ENCODE measurements at regions not wholly inside any gene's neighbourhood (a gene's known extent, or its start where the extent isn't known, plus 50 kb on each side); places are given as distances from the start of the nearest gene placed in this dataset.

GRCh38 chr1:191866155-191866554, 292.1 kb upstream of the RGS18 start:
- Histone ChIP-seq H3K23ac (ENCODE audit: low read length in 2 of 2) (no peak overlapping the region), H3K27me3 (ENCODE audit: control insufficient read depth in 1 of 2, insufficient read depth in 1 of 2, low read length in 2 of 2) (no peaks in the 10 kb centered on the region), H2BK15ac (ENCODE audit: low read depth, poor library complexity, severe bottlenecking) (no peak overlapping the region), H3K18ac (ENCODE audit: low read depth in 1 of 2, low read length in 2 of 2) (no peak overlapping the region), H2BK5ac (ENCODE audit: low read depth, low read length, poor library complexity, severe bottlenecking) (no peak overlapping the region), H3K4me2 (ENCODE audit: low read length, poor library complexity, severe bottlenecking) (no peak overlapping the region), H3K4ac (ENCODE audit: low read depth in 1 of 2, low read length in 2 of 2) (no peak overlapping the region), H3K9me3 (ENCODE audit: control insufficient read depth, low read length) (peaks cover 6% of the 10 kb centered on the region), H3K79me1 (replicated peaks; ENCODE audit: low read length, poor library complexity, severe bottlenecking) (no peaks in the 10 kb centered on the region), H3K4me3 (ENCODE audit: insufficient read depth in 1 of 2, low read depth in 1 of 2, low read length in 2 of 2) (no peak overlapping the region), H2AK5ac (ENCODE audit: low read length, severe bottlenecking) (no peak overlapping the region), H3K36me3 (ENCODE audit: control insufficient read depth in 1 of 2, insufficient read depth in 2 of 2, low read depth in 1 of 2, low read length in 2 of 2) (no peaks in the 10 kb centered on the region), H4K91ac (ENCODE audit: low read length) (no peak overlapping the region), H2AFZ (ENCODE audit: low read depth, low read length) (no peak overlapping the region), H3K14ac (ENCODE audit: low read length in 2 of 2) (no peak overlapping the region), H3K4me1 (ENCODE audit: control insufficient read depth, insufficient read depth, low read depth, low read length) (no peaks in the 10 kb centered on the region), H2BK120ac (ENCODE audit: low read depth, low read length) (no peak overlapping the region), H3K27ac (ENCODE audit: low read length, poor library complexity, severe bottlenecking) (no peak overlapping the region), H3K9ac (ENCODE audit: low read length) (no peak overlapping the region), H2BK12ac (ENCODE audit: low read length in 2 of 2) (no peak overlapping the region), H4K8ac (ENCODE audit: low read length) (no peak overlapping the region)
- DNase-seq, result no peak
- no CpG with 5 or more reads among the region's 2 CpGs for WGBS

- Histone ChIP-seq H3K36me3 (ENCODE audit: control insufficient read depth in 1 of 2, insufficient read depth in 2 of 2, low read depth in 1 of 2, low read length in 2 of 2) (no peaks in the 10 kb centered on the region), H3K27me3 (ENCODE audit: control insufficient read depth in 1 of 2, insufficient read depth in 1 of 2, low read length in 2 of 2) (no peaks in the 10 kb centered on the region), H2AFZ (ENCODE audit: low read depth, low read length) (no peak overlapping the region), H3K23ac (ENCODE audit: low read length in 2 of 2) (no peak overlapping the region), H2AK5ac (ENCODE audit: low read length, severe bottlenecking) (no peak overlapping the region), H2BK5ac (ENCODE audit: low read depth, low read length, poor library complexity, severe bottlenecking) (no peak overlapping the region), H2BK15ac (ENCODE audit: low read depth, poor library complexity, severe bottlenecking) (no peak overlapping the region), H3K4me2 (ENCODE audit: low read length, poor library complexity, severe bottlenecking) (no peak overlapping the region), H3K14ac (ENCODE audit: low read length in 2 of 2) (no peak overlapping the region), H3K9ac (ENCODE audit: low read length) (no peak overlapping the region), H3K4me3 (ENCODE audit: insufficient read depth in 1 of 2, low read depth in 1 of 2, low read length in 2 of 2) (no peak overlapping the region), H3K9me3 (ENCODE audit: control insufficient read depth, low read length) (no peaks in the 10 kb centered on the region), H3K79me1 (replicated peaks; ENCODE audit: low read length, poor library complexity, severe bottlenecking) (no peaks in the 10 kb centered on the region), H3K27ac (ENCODE audit: low read length, poor library complexity, severe bottlenecking) (no peak overlapping the region), H3K4ac (ENCODE audit: low read depth in 1 of 2, low read length in 2 of 2) (no peak overlapping the region), H4K91ac (ENCODE audit: low read length) (no peak overlapping the region), H4K8ac (ENCODE audit: low read length) (no peak overlapping the region), H2BK12ac (ENCODE audit: low read length in 2 of 2) (no peak overlapping the region), H3K4me1 (ENCODE audit: control insufficient read depth, insufficient read depth, low read depth, low read length) (no peaks in the 10 kb centered on the region), H3K18ac (ENCODE audit: low read depth in 1 of 2, low read length in 2 of 2) (no peak overlapping the region), H2BK120ac (ENCODE audit: low read depth, low read length) (no peak overlapping the region)
- DNase-seq, result no peak
- 56% methylated on average over 2 of the region's 3 CpGs for WGBS
Measured at GRCh38 chr1:191869790-191870312, 288.4 kb upstream of the RGS18 start.

GRCh38 chr1:191870490-191870889, 287.8 kb upstream of the RGS18 start:
- no peak overlapping the region for H4K91ac ChIP-seq (ENCODE audit: low read length)
- no peak for DNase-seq
- no peak overlapping the region for H2BK15ac ChIP-seq (ENCODE audit: low read depth, poor library complexity, severe bottlenecking)
- no peaks in the 10 kb centered on the region for H3K27me3 ChIP-seq (ENCODE audit: control insufficient read depth in 1 of 2, insufficient read depth in 1 of 2, low read length in 2 of 2)
- H3K4ac ChIP-seq (ENCODE audit: low read depth in 1 of 2, low read length in 2 of 2), result no peak overlapping the region
- H3K27ac ChIP-seq (ENCODE audit: low read length, poor library complexity, severe bottlenecking), result no peak overlapping the region
- H2BK5ac ChIP-seq (ENCODE audit: low read depth, low read length, poor library complexity, severe bottlenecking), result no peak overlapping the region
- H3K4me2 ChIP-seq (ENCODE audit: low read length, poor library complexity, severe bottlenecking), result no peak overlapping the region
- H4K8ac ChIP-seq (ENCODE audit: low read length), result no peak overlapping the region
- no peak overlapping the region for H3K14ac ChIP-seq (ENCODE audit: low read length in 2 of 2)
- H3K79me1 ChIP-seq (replicated peaks; ENCODE audit: low read length, poor library complexity, severe bottlenecking), result no peaks in the 10 kb centered on the region
- H3K9me3 ChIP-seq (ENCODE audit: control insufficient read depth, low read length), result no peaks in the 10 kb centered on the region
- no peak overlapping the region for H3K18ac ChIP-seq (ENCODE audit: low read depth in 1 of 2, low read length in 2 of 2)
- no peak overlapping the region for H2AFZ ChIP-seq (ENCODE audit: low read depth, low read length)
- no peak overlapping the region for H2BK120ac ChIP-seq (ENCODE audit: low read depth, low read length)
- H3K4me1 ChIP-seq (ENCODE audit: control insufficient read depth, insufficient read depth, low read depth, low read length), result no peaks in the 10 kb centered on the region
- no peak overlapping the region for H2BK12ac ChIP-seq (ENCODE audit: low read length in 2 of 2)
- no peak overlapping the region for H3K4me3 ChIP-seq (ENCODE audit: insufficient read depth in 1 of 2, low read depth in 1 of 2, low read length in 2 of 2)
- no peak overlapping the region for H2AK5ac ChIP-seq (ENCODE audit: low read length, severe bottlenecking)
- no peak overlapping the region for H3K9ac ChIP-seq (ENCODE audit: low read length)
- no peak overlapping the region for H3K23ac ChIP-seq (ENCODE audit: low read length in 2 of 2)
- no peaks in the 10 kb centered on the region for H3K36me3 ChIP-seq (ENCODE audit: control insufficient read depth in 1 of 2, insufficient read depth in 2 of 2, low read depth in 1 of 2, low read length in 2 of 2)
- 94% methylated on average over 3 of the region's 3 CpGs for WGBS

GRCh38 chr1:191875994-191876393, 282.3 kb upstream of the RGS18 start:
- DNase-seq, result no peak
- H2BK15ac ChIP-seq (ENCODE audit: low read depth, poor library complexity, severe bottlenecking), result no peak overlapping the region
- H2AFZ ChIP-seq (ENCODE audit: low read depth, low read length), result no peak overlapping the region
- no peak overlapping the region for H4K8ac ChIP-seq (ENCODE audit: low read length)
- H3K4me3 ChIP-seq (ENCODE audit: insufficient read depth in 1 of 2, low read depth in 1 of 2, low read length in 2 of 2), result no peak overlapping the region
- H3K18ac ChIP-seq (ENCODE audit: low read depth in 1 of 2, low read length in 2 of 2), result no peak overlapping the region
- no peaks in the 10 kb centered on the region for H3K27me3 ChIP-seq (ENCODE audit: control insufficient read depth in 1 of 2, insufficient read depth in 1 of 2, low read length in 2 of 2)
- H2BK120ac ChIP-seq (ENCODE audit: low read depth, low read length), result no peak overlapping the region
- no peak overlapping the region for H3K4me2 ChIP-seq (ENCODE audit: low read length, poor library complexity, severe bottlenecking)
- no peak overlapping the region for H4K91ac ChIP-seq (ENCODE audit: low read length)
- no peak overlapping the region for H2BK12ac ChIP-seq (ENCODE audit: low read length in 2 of 2)
- no peak overlapping the region for H2AK5ac ChIP-seq (ENCODE audit: low read length, severe bottlenecking)
- H3K4ac ChIP-seq (ENCODE audit: low read depth in 1 of 2, low read length in 2 of 2), result no peak overlapping the region
- H3K4me1 ChIP-seq (ENCODE audit: control insufficient read depth, insufficient read depth, low read depth, low read length), result no peaks in the 10 kb centered on the region
- H3K79me1 ChIP-seq (replicated peaks; ENCODE audit: low read length, poor library complexity, severe bottlenecking), result no peaks in the 10 kb centered on the region
- H3K9me3 ChIP-seq (ENCODE audit: control insufficient read depth, low read length), result no peaks in the 10 kb centered on the region
- H2BK5ac ChIP-seq (ENCODE audit: low read depth, low read length, poor library complexity, severe bottlenecking), result no peak overlapping the region
- no peak overlapping the region for H3K27ac ChIP-seq (ENCODE audit: low read length, poor library complexity, severe bottlenecking)
- WGBS, result no CpG with 5 or more reads among the region's 1 CpG
- H3K23ac ChIP-seq (ENCODE audit: low read length in 2 of 2), result no peak overlapping the region
- H3K14ac ChIP-seq (ENCODE audit: low read length in 2 of 2), result no peak overlapping the region
- no peaks in the 10 kb centered on the region for H3K36me3 ChIP-seq (ENCODE audit: control insufficient read depth in 1 of 2, insufficient read depth in 2 of 2, low read depth in 1 of 2, low read length in 2 of 2)
- no peak overlapping the region for H3K9ac ChIP-seq (ENCODE audit: low read length)

Data from mesenchymal stem cell (in vitro differentiated cells and primary cell).